HepG2 (cell line): ENCODE measurements at regions not wholly inside any gene's neighbourhood (a gene's known extent, or its start where the extent isn't known, plus 50 kb on each side); places are given as distances from the start of the nearest gene placed in this dataset.
A peak's percentile ranks its signal among the peaks of the same experiment; 100 is the strongest.

Source experiments
- ATAC-seq: fragments of 200-7000 bp; cut with Tn5 transposase; 3 replicates; pipeline ENCODE4 v1.9.1; 2020; ENCODE audit warnings: mild to moderate bottlenecking, moderate library complexity
- BruUV-seq: library from RNA; stranded (reverse); fragments of 400-500 nt; replicated peaks from 2 replicates; lab custom pipeline; 2021; lab: Mats Ljungman, UMichigan
- CTCF ChIA-PET: fragments of 300-600 bp; formaldehyde crosslinking; extraction: SDS; loops from one replicate; lab custom pipeline; 2021; ENCODE audit warnings: low total read pairs, inconsistent platforms, low intra/inter-chr PET ratio; lab: Yijun Ruan, JAX
- POLR2A ChIA-PET: fragments of 350-600 bp; sonication (Branson Sonifier 250); formaldehyde crosslinking; loops from one replicate; lab custom pipeline; 2020; ENCODE audit warnings: antibody characterized with exemption, inconsistent platforms; lab: Yijun Ruan, JAX
- DNase-seq: peaks from one replicate; pipeline ENCODE4 v3.0.0-alpha.2; 2015; ENCODE audit warnings: low spot score
- FAIRE-seq: peaks from 3 replicates; lab custom pipeline; 2011; peaks lifted over from hg19 to GRCh38; lab: Jason Lieb, UNC
- H2AFZ ChIP-seq: one replicate; pipeline ENCODE4 v1.6.1; 2011; ENCODE audit warnings: low read length, inconsistent platforms
- H3K27ac ChIP-seq: fragments of 300-600 bp; 3 replicates; pipeline ENCODE4 v1.8.0; 2011; ENCODE audit warnings: mixed run types, mild to moderate bottlenecking, mixed read lengths, low read length, inconsistent platforms; ENCODE audit not compliant: insufficient read depth; ENCODE audit errors: extremely low read length
- H3K27me3 ChIP-seq, 2 experiments: fragments of 200-600 bp in 1 of 2; 2 replicates in 1 of 2; 3 replicates in 1 of 2; pipeline versions ENCODE4 v1.6.0 to v1.8.0; 2011; ENCODE audit warnings: low read length in 2 of 2, mild to moderate bottlenecking in 2 of 2, moderate library complexity in 2 of 2, inconsistent platforms in 1 of 2; ENCODE audit not compliant: insufficient read depth in 2 of 2, control insufficient read depth in 1 of 2
- H3K36me3 ChIP-seq, 2 experiments: fragments of 200-600 bp in 1 of 2; replicated peaks in 1 of 2; 2 replicates in 1 of 2; 3 replicates in 1 of 2; pipeline versions ENCODE4 v1.5.1 to v1.8.0; 2011; ENCODE audit warnings: low read length in 2 of 2, inconsistent platforms in 1 of 2; ENCODE audit not compliant: insufficient read depth in 2 of 2, control insufficient read depth in 1 of 2
- H3K4me1 ChIP-seq: 2 replicates; pipeline ENCODE4 v1.5.1; 2012; ENCODE audit warnings: low read length, inconsistent platforms; ENCODE audit not compliant: insufficient read depth
- H3K4me2 ChIP-seq: 2 replicates; pipeline ENCODE4 v1.6.0; 2011; ENCODE audit warnings: low read depth, low read length, inconsistent platforms
- H3K4me3 ChIP-seq, 3 experiments: fragments of 200-600 bp in 1 of 3; sonication (generic), shearing (Covaris generic) in 1 of 3; replicated peaks in 1 of 3; 2 replicates each; pipeline ENCODE4 v1.5.1; 2011 to 2016; ENCODE audit warnings: low read length in 3 of 3, inconsistent platforms in 2 of 3, low read depth in 2 of 3, mild to moderate bottlenecking in 2 of 3, control low read depth in 1 of 3, mixed read lengths in 1 of 3; ENCODE audit not compliant: insufficient read depth in 1 of 3
- H3K79me2 ChIP-seq: one replicate; pipeline ENCODE4 v1.6.1; 2011; ENCODE audit warnings: low read length, inconsistent platforms; ENCODE audit not compliant: insufficient read depth
- H3K9ac ChIP-seq: 2 replicates; pipeline ENCODE4 v1.6.0; 2011; ENCODE audit warnings: mild to moderate bottlenecking, low read depth, low read length, inconsistent platforms; ENCODE audit not compliant: insufficient read depth
- H3K9me3 ChIP-seq: 2 replicates; pipeline ENCODE4 v1.5.1; 2012; ENCODE audit warnings: mild to moderate bottlenecking, low read length
- H4K20me1 ChIP-seq: 2 replicates; pipeline ENCODE4 v1.6.0; 2011; ENCODE audit warnings: inconsistent platforms, mild to moderate bottlenecking, low read length, moderate library complexity; ENCODE audit not compliant: insufficient read depth
- U2AF1 ChIP-seq: fragments of 200-400 bp; formaldehyde crosslinking; optimal IDR thresholded peaks from 2 replicates; pipeline ENCODE3; 2017; ENCODE audit warnings: mild to moderate bottlenecking, low read depth, low read length
- ZBTB37 ChIP-seq: sonication (generic); formaldehyde crosslinking; IDR thresholded peaks from 2 replicates; pipeline ENCODE4 v1.4.0; 2020; ENCODE audit warnings: mild to moderate bottlenecking, missing genetic modification reagents
- ZNF354B ChIP-seq: sonication (generic); formaldehyde crosslinking; IDR thresholded peaks from 2 replicates; pipeline ENCODE4 v1.8.0; 2022; ENCODE audit warnings: mild to moderate bottlenecking, missing genetic modification reagents
- ZNF782 ChIP-seq: sonication (generic); formaldehyde crosslinking; IDR thresholded peaks from 2 replicates; pipeline ENCODE4 v1.4.0; 2020; ENCODE audit warnings: missing genetic modification reagents, mild to moderate bottlenecking, borderline replicate concordance
- ZSCAN29 ChIP-seq: sonication (generic); formaldehyde crosslinking; conservative IDR thresholded peaks from 2 replicates; pipeline ENCODE4 v1.4.0; 2020; ENCODE audit warnings: mild to moderate bottlenecking, missing genetic modification reagents
- ZSCAN31 ChIP-seq: sonication (generic); formaldehyde crosslinking; IDR thresholded peaks from 2 replicates; pipeline ENCODE4 v1.5.0; 2020; ENCODE audit warnings: low read depth, mild to moderate bottlenecking, missing genetic modification reagents
- WGBS: methylation state at CpG from one replicate; pipeline ENCODE4 v1.1.6; 2017; ENCODE audit warnings: low lambda C conversion rate; 5-methylcytosine and 5-hydroxymethylcytosine counted together
- in situ Hi-C: cut with HindIII; loops from 2 replicates; pipeline ENCODE4 v1.10.0; 2017; ENCODE audit warnings: low pct_unique_long_range_greater_than_20kb; ENCODE audit not compliant: extremely low pct_ligation_motif_present
- intact Hi-C: fragments of 100-400 bp; cut with micrococcal nuclease; formaldehyde crosslinking; loops from one replicate; pipeline ENCODE4 v1.10.0; 2022; ENCODE audit not compliant: unreplicated experiment
- TF ChIP-seq, protein P1 (sequence below): sonication (generic); formaldehyde crosslinking; IDR thresholded peaks from 2 replicates; pipeline ENCODE4 v1.5.1; 2020; ENCODE audit warnings: missing genetic modification reagents, mild to moderate bottlenecking, borderline replicate concordance
- TF ChIP-seq, protein P2 (sequence below): sonication (generic); formaldehyde crosslinking; IDR thresholded peaks from 2 replicates; pipeline ENCODE4 v1.8.1; 2023; ENCODE audit warnings: mild to moderate bottlenecking, missing genetic modification reagents

GRCh38 chr10:44293842-44294241 is 91.1 kb downstream of the CXCL12 start:
- no peak overlapping the region for H2AFZ ChIP-seq

More at GRCh38 chr10:44293842-44294241, 91.1 kb downstream of the CXCL12 start:
- Histone ChIP-seq H3K4me3 (no peak overlapping the region), H3K27ac (no peak overlapping the region), H3K4me1 (peaks cover 9% of the 10 kb centered on the region; the same call in 1 of the 2 replicates), H4K20me1 (no peaks in the 10 kb centered on the region), H3K4me2 (no peak overlapping the region; the same call in 1 of the 2 replicates), H3K9ac (no peak overlapping the region), H3K79me2 (no peaks in the 10 kb centered on the region), H3K36me3 (no peaks in the 10 kb centered on the region), H3K27me3 (no peaks in the 10 kb centered on the region), H3K9me3 (no peaks in the 10 kb centered on the region)
- BruUV-seq = no TSS peak
- intact Hi-C loops = no loop called here
- ChIA-PET CTCF (no interaction called here), POLR2A (no interaction called here)
- TF ChIP-seq, protein P1, sequence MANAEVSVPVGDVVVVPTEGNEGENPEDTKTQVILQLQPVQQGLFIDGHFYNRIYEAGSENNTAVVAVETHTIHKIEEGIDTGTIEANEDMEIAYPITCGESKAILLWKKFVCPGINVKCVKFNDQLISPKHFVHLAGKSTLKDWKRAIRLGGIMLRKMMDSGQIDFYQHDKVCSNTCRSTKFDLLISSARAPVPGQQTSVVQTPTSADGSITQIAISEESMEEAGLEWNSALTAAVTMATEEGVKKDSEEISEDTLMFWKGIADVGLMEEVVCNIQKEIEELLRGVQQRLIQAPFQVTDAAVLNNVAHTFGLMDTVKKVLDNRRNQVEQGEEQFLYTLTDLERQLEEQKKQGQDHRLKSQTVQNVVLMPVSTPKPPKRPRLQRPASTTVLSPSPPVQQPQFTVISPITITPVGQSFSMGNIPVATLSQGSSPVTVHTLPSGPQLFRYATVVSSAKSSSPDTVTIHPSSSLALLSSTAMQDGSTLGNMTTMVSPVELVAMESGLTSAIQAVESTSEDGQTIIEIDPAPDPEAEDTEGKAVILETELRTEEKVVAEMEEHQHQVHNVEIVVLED = no peak
- TF ChIP-seq ZSCAN29 (CRISPR knock-in tag) = no peak
- TF ChIP-seq ZNF354B = no peak
- TF ChIP-seq ZSCAN31 (CRISPR knock-in tag) = no peak
- no peak for TF ChIP-seq U2AF1
- TF ChIP-seq ZNF782 (CRISPR knock-in tag) = no peak
- TF ChIP-seq, protein P2, sequence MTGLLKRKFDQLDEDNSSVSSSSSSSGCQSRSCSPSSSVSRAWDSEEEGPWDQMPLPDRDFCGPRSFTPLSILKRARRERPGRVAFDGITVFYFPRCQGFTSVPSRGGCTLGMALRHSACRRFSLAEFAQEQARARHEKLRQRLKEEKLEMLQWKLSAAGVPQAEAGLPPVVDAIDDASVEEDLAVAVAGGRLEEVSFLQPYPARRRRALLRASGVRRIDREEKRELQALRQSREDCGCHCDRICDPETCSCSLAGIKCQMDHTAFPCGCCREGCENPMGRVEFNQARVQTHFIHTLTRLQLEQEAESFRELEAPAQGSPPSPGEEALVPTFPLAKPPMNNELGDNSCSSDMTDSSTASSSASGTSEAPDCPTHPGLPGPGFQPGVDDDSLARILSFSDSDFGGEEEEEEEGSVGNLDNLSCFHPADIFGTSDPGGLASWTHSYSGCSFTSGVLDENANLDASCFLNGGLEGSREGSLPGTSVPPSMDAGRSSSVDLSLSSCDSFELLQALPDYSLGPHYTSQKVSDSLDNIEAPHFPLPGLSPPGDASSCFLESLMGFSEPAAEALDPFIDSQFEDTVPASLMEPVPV (CRISPR knock-in tag) = no peak
- TF ChIP-seq ZBTB37 (CRISPR knock-in tag) = no peak
- in situ Hi-C loops = no loop called here
- DNase-seq = peak; percentile 9
- WGBS = 23% methylated on average over 7 of the region's 7 CpGs
- ATAC-seq = no peak
- no peak for FAIRE-seq
